KMS-11 (cell line): ENCODE measurements at regions not wholly inside any gene's neighbourhood (a gene's known extent, or its start where the extent isn't known, plus 50 kb on each side); places are given as distances from the start of the nearest gene placed in this dataset.

Experiments used
- H2AFZ ChIP-seq: fragments of 200-600 bp; sonication (generic); 2 replicates; pipeline ENCODE4 v1.6.1; 2016; ENCODE audit warnings: antibody characterized with exemption, mixed run types, low read depth
- H3K27ac ChIP-seq: fragments of 200-600 bp; sonication (generic); 2 replicates; pipeline ENCODE4 v1.6.1; 2016; ENCODE audit warnings: mild to moderate bottlenecking, mixed run types
- H3K27me3 ChIP-seq: fragments of 200-600 bp; sonication (generic); 2 replicates; pipeline ENCODE4 v1.6.1; 2017; ENCODE audit warnings: mild to moderate bottlenecking, low read depth, mixed run types, moderate library complexity; ENCODE audit not compliant: insufficient read depth
- H3K36me3 ChIP-seq: fragments of 200-600 bp; sonication (generic); 2 replicates; pipeline ENCODE4 v1.6.1; 2017; ENCODE audit warnings: mild to moderate bottlenecking, mixed run types; ENCODE audit not compliant: insufficient read depth
- H3K4me1 ChIP-seq: fragments of 200-600 bp; sonication (generic); 2 replicates; pipeline ENCODE4 v1.6.1; 2016; ENCODE audit warnings: mild to moderate bottlenecking, low read depth, mixed run types; ENCODE audit not compliant: poor library complexity, severe bottlenecking
- H3K4me2 ChIP-seq: fragments of 200-600 bp; sonication (generic); 2 replicates; pipeline ENCODE4 v1.7.0; 2016; ENCODE audit warnings: mild to moderate bottlenecking, mixed run types
- H3K4me3 ChIP-seq: fragments of 200-600 bp; sonication (generic); IDR thresholded peaks from 2 replicates; pipeline ENCODE4 v1.6.1; 2017; ENCODE audit warnings: low read depth, low read length, mixed read lengths; ENCODE audit not compliant: insufficient read depth
- H3K79me2 ChIP-seq: fragments of 200-600 bp; sonication (generic); 2 replicates; pipeline ENCODE4 v1.6.1; 2016; ENCODE audit warnings: low read depth, mixed run types; ENCODE audit not compliant: insufficient read depth
- H3K9ac ChIP-seq: fragments of 200-600 bp; sonication (generic); 2 replicates; pipeline ENCODE4 v1.6.1; 2016; ENCODE audit warnings: mild to moderate bottlenecking, mixed run types
- H4K20me1 ChIP-seq: fragments of 200-600 bp; sonication (generic); 2 replicates; pipeline ENCODE4 v1.6.1; 2016; ENCODE audit warnings: mild to moderate bottlenecking, mixed run types; ENCODE audit not compliant: insufficient read depth
- TF ChIP-seq, protein P1 (sequence below): fragments of 200-600 bp; sonication (generic); conservative IDR thresholded peaks from 2 replicates; pipeline ENCODE4 v1.6.1; 2017; ENCODE audit warnings: low read depth, mild to moderate bottlenecking, antibody characterized with exemption, low read length, moderate library complexity, mixed read lengths

DNA sequence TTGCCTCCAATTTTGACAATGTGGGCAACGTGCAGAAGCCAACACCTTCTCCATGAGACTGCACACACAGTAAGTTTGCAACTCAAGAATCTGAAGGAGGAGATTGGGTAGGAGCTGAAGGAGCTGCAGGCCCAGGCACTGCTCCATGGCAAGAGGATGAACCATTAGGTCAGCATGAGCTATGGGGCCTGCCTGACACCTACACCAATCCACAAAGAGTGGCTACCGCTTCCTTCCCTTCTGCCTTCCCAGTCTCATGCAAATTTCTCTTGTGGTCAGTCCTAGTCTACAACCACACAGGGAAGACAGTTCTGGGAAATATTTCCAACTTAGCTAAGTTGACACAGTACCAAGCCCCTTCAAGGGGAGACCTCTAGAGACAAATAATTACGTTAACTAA is 142.0 kb upstream of the ADO start:
- TF ChIP-seq, protein P1, sequence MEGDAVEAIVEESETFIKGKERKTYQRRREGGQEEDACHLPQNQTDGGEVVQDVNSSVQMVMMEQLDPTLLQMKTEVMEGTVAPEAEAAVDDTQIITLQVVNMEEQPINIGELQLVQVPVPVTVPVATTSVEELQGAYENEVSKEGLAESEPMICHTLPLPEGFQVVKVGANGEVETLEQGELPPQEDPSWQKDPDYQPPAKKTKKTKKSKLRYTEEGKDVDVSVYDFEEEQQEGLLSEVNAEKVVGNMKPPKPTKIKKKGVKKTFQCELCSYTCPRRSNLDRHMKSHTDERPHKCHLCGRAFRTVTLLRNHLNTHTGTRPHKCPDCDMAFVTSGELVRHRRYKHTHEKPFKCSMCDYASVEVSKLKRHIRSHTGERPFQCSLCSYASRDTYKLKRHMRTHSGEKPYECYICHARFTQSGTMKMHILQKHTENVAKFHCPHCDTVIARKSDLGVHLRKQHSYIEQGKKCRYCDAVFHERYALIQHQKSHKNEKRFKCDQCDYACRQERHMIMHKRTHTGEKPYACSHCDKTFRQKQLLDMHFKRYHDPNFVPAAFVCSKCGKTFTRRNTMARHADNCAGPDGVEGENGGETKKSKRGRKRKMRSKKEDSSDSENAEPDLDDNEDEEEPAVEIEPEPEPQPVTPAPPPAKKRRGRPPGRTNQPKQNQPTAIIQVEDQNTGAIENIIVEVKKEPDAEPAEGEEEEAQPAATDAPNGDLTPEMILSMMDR, result no peak
- no peak overlapping the region for H3K4me3 ChIP-seq
- H4K20me1 ChIP-seq, result no peaks in the 10 kb centered on the region
- H3K4me1 ChIP-seq, result no peaks in the 10 kb centered on the region
- no peak overlapping the region for H2AFZ ChIP-seq
- H3K4me2 ChIP-seq, result no peak overlapping the region
- no peaks in the 10 kb centered on the region for H3K27me3 ChIP-seq
- H3K9ac ChIP-seq, result no peak overlapping the region
- H3K36me3 ChIP-seq, result no peaks in the 10 kb centered on the region
- H3K27ac ChIP-seq, result no peak overlapping the region
- H3K79me2 ChIP-seq, result no peaks in the 10 kb centered on the region

DNA sequence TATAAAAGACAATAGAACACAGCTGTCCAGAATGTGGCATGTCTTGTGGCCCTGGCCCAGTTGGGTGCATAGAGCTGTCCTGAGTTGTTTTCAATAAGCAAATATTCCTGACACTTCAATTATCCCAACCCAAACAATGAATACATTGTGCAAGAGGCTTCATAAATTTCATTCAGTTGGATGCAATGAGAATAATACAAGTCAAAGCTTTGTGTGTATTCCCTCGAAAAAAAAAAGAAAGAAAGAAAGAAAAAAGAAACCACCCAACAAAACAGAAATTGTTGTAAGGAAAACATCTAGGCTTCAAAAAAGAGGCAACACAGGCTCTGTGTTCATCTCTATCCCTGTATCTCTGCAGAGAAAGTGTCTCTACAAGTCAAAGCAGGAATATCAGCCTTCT is 138.7 kb upstream of the ADO start:
- Histone ChIP-seq H3K27me3 (no peaks in the 10 kb centered on the region), H3K27ac (no peak overlapping the region), H3K4me1 (no peaks in the 10 kb centered on the region), H3K79me2 (no peaks in the 10 kb centered on the region), H3K9ac (no peak overlapping the region), H4K20me1 (no peaks in the 10 kb centered on the region), H3K36me3 (no peaks in the 10 kb centered on the region), H3K4me2 (no peak overlapping the region), H2AFZ (no peak overlapping the region), H3K4me3 (no peak overlapping the region)
- TF ChIP-seq, protein P1, result no peak

DNA sequence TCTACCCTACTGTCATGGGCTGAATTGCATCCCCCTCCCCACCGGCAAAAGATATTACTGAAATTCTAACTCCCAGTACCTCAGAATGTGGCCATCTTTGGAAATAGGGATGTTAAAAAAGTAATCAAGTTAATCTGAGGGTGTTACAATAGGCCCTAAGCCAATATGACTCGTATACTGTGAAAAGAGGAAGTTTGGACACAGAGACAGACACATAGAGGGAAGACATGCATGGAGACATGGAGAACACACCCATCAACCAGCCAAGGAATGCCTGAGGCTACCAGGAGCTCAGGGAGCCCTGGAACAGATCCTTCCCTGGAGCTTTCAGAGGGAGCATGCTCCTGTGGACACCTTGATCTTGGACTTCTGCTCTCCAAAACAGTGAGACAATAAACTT is 138.2 kb upstream of the ADO start:
- Histone ChIP-seq H4K20me1 (no peaks in the 10 kb centered on the region), H3K27me3 (no peaks in the 10 kb centered on the region), H3K79me2 (no peaks in the 10 kb centered on the region), H3K36me3 (no peaks in the 10 kb centered on the region), H3K4me3 (no peak overlapping the region), H3K27ac (no peak overlapping the region), H3K9ac (no peak overlapping the region), H2AFZ (no peak overlapping the region), H3K4me1 (no peaks in the 10 kb centered on the region), H3K4me2 (no peak overlapping the region)
- TF ChIP-seq, protein P1, result no peak

DNA sequence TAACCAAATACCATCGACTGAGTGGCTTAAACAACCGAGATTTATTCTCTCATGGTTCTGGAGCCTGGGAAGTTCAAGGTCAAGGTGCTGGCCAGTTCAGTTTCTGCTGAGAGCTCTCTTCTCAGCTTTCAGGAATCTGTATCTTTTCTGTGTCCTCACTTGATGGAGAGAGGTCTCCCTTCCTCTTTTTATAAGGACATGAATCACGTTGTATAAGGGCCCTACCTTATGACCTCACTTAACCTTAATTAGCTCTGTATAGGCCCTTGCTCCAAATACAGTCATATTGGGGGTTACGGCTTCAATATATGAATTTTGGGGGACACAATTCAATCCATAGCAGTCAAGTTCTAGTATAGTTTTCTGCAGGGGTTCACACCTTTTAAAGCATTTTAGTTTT is 135.2 kb upstream of the ADO start:
- no peaks in the 10 kb centered on the region for H3K79me2 ChIP-seq
- H3K36me3 ChIP-seq, result no peaks in the 10 kb centered on the region
- TF ChIP-seq, protein P1, result no peak

DNA sequence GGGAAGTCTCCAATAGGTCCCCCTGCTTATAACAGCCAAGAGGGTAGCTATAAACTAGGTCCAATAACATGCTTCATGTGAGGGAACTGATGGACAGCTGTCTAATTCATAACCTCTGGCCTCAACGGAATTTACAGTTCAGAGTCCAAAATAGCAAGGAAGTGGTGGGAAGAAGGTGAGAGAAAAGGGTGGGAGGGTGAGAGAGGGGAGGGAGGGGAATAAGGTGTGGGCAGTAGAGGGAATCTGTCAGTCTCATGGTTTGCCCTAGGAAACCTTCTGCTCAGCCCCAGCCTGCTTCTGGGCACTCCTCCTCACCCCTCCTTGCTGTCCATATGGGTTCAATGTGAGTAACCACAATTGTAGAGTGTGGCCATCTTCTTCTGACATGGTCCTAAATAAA is 133.4 kb upstream of the ADO start:
- Histone ChIP-seq H3K4me1 (no peaks in the 10 kb centered on the region), H3K27me3 (no peaks in the 10 kb centered on the region), H3K4me3 (no peak overlapping the region), H2AFZ (no peak overlapping the region), H3K4me2 (no peak overlapping the region), H3K36me3 (no peaks in the 10 kb centered on the region), H4K20me1 (no peaks in the 10 kb centered on the region), H3K79me2 (no peaks in the 10 kb centered on the region), H3K27ac (no peak overlapping the region), H3K9ac (no peak overlapping the region)
- TF ChIP-seq, protein P1, result no peak

More for the DNA sequence above, 135.2 kb upstream of the ADO start:
- H3K27ac ChIP-seq, result no peak overlapping the region
- H2AFZ ChIP-seq, result no peak overlapping the region
- no peak overlapping the region for H3K4me3 ChIP-seq
- no peak overlapping the region for H3K4me2 ChIP-seq
- no peaks in the 10 kb centered on the region for H4K20me1 ChIP-seq
- no peak overlapping the region for H3K9ac ChIP-seq
- no peaks in the 10 kb centered on the region for H3K4me1 ChIP-seq
- no peaks in the 10 kb centered on the region for H3K27me3 ChIP-seq
